MM.1S (cell line): ENCODE measurements at regions not wholly inside any gene's neighbourhood (a gene's known extent, or its start where the extent isn't known, plus 50 kb on each side); places are given as distances from the start of the nearest gene placed in this dataset.

Experiments
- DNase-seq: peaks from one replicate; pipeline ENCODE4 v3.0.0-alpha.2; 2015
- H2AFZ ChIP-seq: fragments of 300-600 bp; sonication (generic); 2 replicates; pipeline ENCODE4 v1.6.0; 2016; ENCODE audit warnings: antibody characterized with exemption, low read length
- H3F3A ChIP-seq: fragments of 300-600 bp; sonication (generic); 2 replicates; pipeline ENCODE4 v1.6.1; 2016; ENCODE audit warnings: mild to moderate bottlenecking, antibody characterized with exemption, low read length, moderate library complexity, mixed read lengths; ENCODE audit not compliant: insufficient read depth
- H3K27ac ChIP-seq: fragments of 300-600 bp; sonication (generic); 2 replicates; pipeline ENCODE4 v1.5.1; 2016; ENCODE audit warnings: mild to moderate bottlenecking, low read length
- H3K27me3 ChIP-seq: fragments of 300-600 bp; sonication (generic); replicated peaks from 2 replicates; pipeline ENCODE4 v1.6.0; 2016; ENCODE audit warnings: low read length; ENCODE audit not compliant: insufficient read depth
- H3K36me3 ChIP-seq: fragments of 300-600 bp; sonication (generic); replicated peaks from 2 replicates; pipeline ENCODE4 v1.6.1; 2016; ENCODE audit warnings: mild to moderate bottlenecking, low read length, mixed read lengths; ENCODE audit not compliant: insufficient read depth
- H3K4me1 ChIP-seq: fragments of 300-600 bp; sonication (generic); 2 replicates; pipeline ENCODE4 v1.6.1; 2016; ENCODE audit warnings: low read length, mixed read lengths
- H3K4me2 ChIP-seq: fragments of 300-600 bp; sonication (generic); 2 replicates; pipeline ENCODE4 v1.6.0; 2016; ENCODE audit warnings: low read depth, low read length
- H3K4me3 ChIP-seq: fragments of 300-600 bp; sonication (generic); 2 replicates; pipeline ENCODE4 v1.5.1; 2016; ENCODE audit warnings: low read length, mixed read lengths
- H3K79me2 ChIP-seq: fragments of 300-600 bp; sonication (generic); 2 replicates; pipeline ENCODE4 v1.6.1; 2016; ENCODE audit warnings: mixed run types, low read length, mixed read lengths
- H3K9ac ChIP-seq: fragments of 300-600 bp; sonication (generic); 2 replicates; pipeline ENCODE4 v1.6.1; 2016; ENCODE audit warnings: low read length, mixed read lengths
- H3K9me2 ChIP-seq: fragments of 300-600 bp; sonication (generic); replicated peaks from 2 replicates; pipeline ENCODE4 v1.6.1; 2016; ENCODE audit warnings: mild to moderate bottlenecking, low read length, mixed read lengths; ENCODE audit not compliant: insufficient read depth
- H3K9me3 ChIP-seq: fragments of 300-600 bp; sonication (generic); replicated peaks from 2 replicates; pipeline ENCODE4 v1.6.1; 2016; ENCODE audit warnings: mild to moderate bottlenecking, low read length, mixed read lengths; ENCODE audit not compliant: insufficient read depth
- H4K20me1 ChIP-seq: fragments of 300-600 bp; sonication (generic); 2 replicates; pipeline ENCODE4 v1.6.1; 2016; ENCODE audit warnings: mild to moderate bottlenecking, low read length, moderate library complexity, mixed read lengths; ENCODE audit not compliant: insufficient read depth
- CTCF ChIP-seq: fragments of 300-600 bp; sonication (generic); IDR thresholded peaks from 2 replicates; pipeline ENCODE4 v1.5.1; 2016; ENCODE audit warnings: antibody characterized with exemption, low read length, mixed read lengths
- EZH2 ChIP-seq: fragments of 300-600 bp; sonication (generic); optimal IDR thresholded peaks from 2 replicates; pipeline ENCODE3; 2017; ENCODE audit warnings: low read depth, mild to moderate bottlenecking, antibody characterized with exemption, low read length, mixed read lengths
- EZH2phosphoT487 ChIP-seq: fragments of 300-600 bp; sonication (generic); IDR thresholded peaks from 2 replicates; pipeline ENCODE4 v1.6.1; 2018; ENCODE audit warnings: antibody characterized with exemption, low read length

- H3K9me2 ChIP-seq, result no peaks in the 10 kb centered on the region
- no peaks in the 10 kb centered on the region for H3K4me1 ChIP-seq
- no peak overlapping the region for H3K27ac ChIP-seq
- no peak overlapping the region for H3K4me2 ChIP-seq
- H3K4me3 ChIP-seq, result no peak overlapping the region
- no peaks in the 10 kb centered on the region for H3K79me2 ChIP-seq
- DNase-seq, result no peak
- no peaks in the 10 kb centered on the region for H3K9me3 ChIP-seq
- peaks cover 56% of the 10 kb centered on the region for H3K27me3 ChIP-seq
- no peaks in the 10 kb centered on the region for H4K20me1 ChIP-seq
- no peak overlapping the region for H3K9ac ChIP-seq
- no peaks in the 10 kb centered on the region for H3K36me3 ChIP-seq
- TF ChIP-seq EZH2phosphoT487 (no peak), CTCF (no peak), EZH2 (no peak)
- no peak overlapping the region for H2AFZ ChIP-seq
- no peaks in the 10 kb centered on the region for H3F3A ChIP-seq
These were observed 70.3 kb upstream of the ANO1 start for GRCh38 chr11:70007796-70008195.

- Histone ChIP-seq H3K9me3 (no peaks in the 10 kb centered on the region), H3K79me2 (no peaks in the 10 kb centered on the region), H3K27me3 (peaks cover 62% of the 10 kb centered on the region), H3K9me2 (no peaks in the 10 kb centered on the region), H4K20me1 (no peaks in the 10 kb centered on the region), H3F3A (no peaks in the 10 kb centered on the region), H3K36me3 (no peaks in the 10 kb centered on the region), H3K4me1 (no peaks in the 10 kb centered on the region), H3K4me2 (no peak overlapping the region), H2AFZ (no peak overlapping the region), H3K9ac (no peak overlapping the region), H3K4me3 (no peak overlapping the region), H3K27ac (no peak overlapping the region)
- DNase-seq, result no peak
- TF ChIP-seq EZH2, result no peak
- TF ChIP-seq EZH2phosphoT487, result no peak
- no peak for TF ChIP-seq CTCF
These were observed 67.3 kb upstream of the ANO1 start for GRCh38 chr11:70010774-70011173.

- Histone ChIP-seq H4K20me1 (no peaks in the 10 kb centered on the region), H3K79me2 (no peaks in the 10 kb centered on the region), H3K27me3 (peaks cover 63% of the 10 kb centered on the region), H3F3A (no peaks in the 10 kb centered on the region), H3K4me2 (no peak overlapping the region), H3K4me3 (no peak overlapping the region), H2AFZ (no peak overlapping the region), H3K9me3 (no peaks in the 10 kb centered on the region), H3K27ac (no peak overlapping the region), H3K36me3 (no peaks in the 10 kb centered on the region), H3K4me1 (no peaks in the 10 kb centered on the region), H3K9ac (no peak overlapping the region), H3K9me2 (no peaks in the 10 kb centered on the region)
- DNase-seq, result no peak
- TF ChIP-seq CTCF (no peak), EZH2 (no peak), EZH2phosphoT487 (no peak)
These were observed 65.9 kb upstream of the ANO1 start for GRCh38 chr11:70012134-70012733.
